ENCODE measurements at regions not wholly inside any gene's neighbourhood (a gene's known extent, or its start where the extent isn't known, plus 50 kb on each side); places are given as distances from the start of the nearest gene placed in this dataset.

DNA sequence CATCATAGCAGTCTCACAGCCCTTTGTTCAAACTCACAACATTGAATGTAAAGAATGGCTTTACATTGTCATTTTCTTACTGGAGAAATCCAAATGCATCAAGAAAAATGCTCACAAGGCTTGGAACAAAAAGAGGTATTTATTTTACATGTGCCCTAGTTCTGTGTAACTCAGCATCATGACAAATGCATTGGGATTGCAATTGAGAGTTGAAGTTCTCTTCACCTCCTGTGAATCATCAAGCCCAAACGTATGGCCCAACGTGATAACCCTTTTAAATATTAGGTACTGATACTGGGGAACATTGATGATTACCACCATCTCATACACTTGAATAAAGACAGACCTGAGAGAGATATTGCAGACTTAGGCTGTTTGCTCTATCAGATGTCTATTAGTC lies 61.6 kb downstream of the GASK1B start:
- ATAC-seq (no peak), DNase-seq (no peak)
- intact Hi-C loops (cut with DNase I), result loop anchor here in 1 of 10 donors (10.0 kb wide), 1 partner anchor 56 kb away; no protein-coding TSS in a partner anchor
- Histone ChIP-seq H3K4me1 (peaks cover 0 to 14% (median 0%) of the 10 kb centered on the region in 12 donors), H3K9me3 (no peaks in the 10 kb centered on the region), H3K27me3 (no peaks in the 10 kb centered on the region), H3K27ac (no peak overlapping the region), H3K36me3 (no peaks in the 10 kb centered on the region), H3K4me3 (no peak overlapping the region)
- WGBS, 4 donors, result 86 to 95% (median 91%) methylated on average over 2 of the region's 2 CpGs
- TF ChIP-seq, protein P1, sequence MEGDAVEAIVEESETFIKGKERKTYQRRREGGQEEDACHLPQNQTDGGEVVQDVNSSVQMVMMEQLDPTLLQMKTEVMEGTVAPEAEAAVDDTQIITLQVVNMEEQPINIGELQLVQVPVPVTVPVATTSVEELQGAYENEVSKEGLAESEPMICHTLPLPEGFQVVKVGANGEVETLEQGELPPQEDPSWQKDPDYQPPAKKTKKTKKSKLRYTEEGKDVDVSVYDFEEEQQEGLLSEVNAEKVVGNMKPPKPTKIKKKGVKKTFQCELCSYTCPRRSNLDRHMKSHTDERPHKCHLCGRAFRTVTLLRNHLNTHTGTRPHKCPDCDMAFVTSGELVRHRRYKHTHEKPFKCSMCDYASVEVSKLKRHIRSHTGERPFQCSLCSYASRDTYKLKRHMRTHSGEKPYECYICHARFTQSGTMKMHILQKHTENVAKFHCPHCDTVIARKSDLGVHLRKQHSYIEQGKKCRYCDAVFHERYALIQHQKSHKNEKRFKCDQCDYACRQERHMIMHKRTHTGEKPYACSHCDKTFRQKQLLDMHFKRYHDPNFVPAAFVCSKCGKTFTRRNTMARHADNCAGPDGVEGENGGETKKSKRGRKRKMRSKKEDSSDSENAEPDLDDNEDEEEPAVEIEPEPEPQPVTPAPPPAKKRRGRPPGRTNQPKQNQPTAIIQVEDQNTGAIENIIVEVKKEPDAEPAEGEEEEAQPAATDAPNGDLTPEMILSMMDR (IDR thresholded peaks at IDR 0.05), result no peak
- TF ChIP-seq POLR2A (IDR thresholded peaks at IDR 0.05), result no peak

DNA sequence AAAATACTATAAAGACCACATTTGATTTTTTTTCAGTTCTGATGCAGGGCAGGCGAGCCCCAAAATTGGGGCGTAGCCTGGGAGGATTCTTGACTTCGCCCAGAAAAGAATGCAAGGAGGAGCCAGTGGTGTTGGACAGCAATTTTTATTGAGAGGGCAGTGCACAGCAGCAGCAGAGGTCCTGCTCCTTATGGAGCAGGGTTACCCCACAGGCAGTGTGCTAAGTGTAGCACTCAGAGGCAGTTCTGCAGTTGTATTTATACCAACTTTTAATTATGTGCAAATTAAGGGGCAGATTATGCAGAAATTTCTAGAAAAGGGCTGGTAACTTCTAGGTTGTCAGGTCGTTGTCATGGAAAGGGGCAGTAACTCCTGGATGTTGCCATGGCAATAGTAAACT lies 69.9 kb downstream of the GASK1B start:
- Histone ChIP-seq H3K36me3 (no peaks in the 10 kb centered on the region), H3K27me3 (no peaks in the 10 kb centered on the region), H3K9me3 (no peaks in the 10 kb centered on the region), H3K27ac (no peak overlapping the region), H3K4me1 (peaks cover 0 to 3% (median 0%) of the 10 kb centered on the region in 12 donors), H3K4me3 (no peak overlapping the region)
- no peak for ATAC-seq
- intact Hi-C loops (cut with DNase I), result no loop called here
- no peak for TF ChIP-seq POLR2A (IDR thresholded peaks at IDR 0.05)
- TF ChIP-seq, protein P1 (IDR thresholded peaks at IDR 0.05), result no peak
- DNase-seq, result no peak
- WGBS, 4 donors, result 83 to 86% (median 84%) methylated on average over 4 of the region's 4 CpGs

DNA sequence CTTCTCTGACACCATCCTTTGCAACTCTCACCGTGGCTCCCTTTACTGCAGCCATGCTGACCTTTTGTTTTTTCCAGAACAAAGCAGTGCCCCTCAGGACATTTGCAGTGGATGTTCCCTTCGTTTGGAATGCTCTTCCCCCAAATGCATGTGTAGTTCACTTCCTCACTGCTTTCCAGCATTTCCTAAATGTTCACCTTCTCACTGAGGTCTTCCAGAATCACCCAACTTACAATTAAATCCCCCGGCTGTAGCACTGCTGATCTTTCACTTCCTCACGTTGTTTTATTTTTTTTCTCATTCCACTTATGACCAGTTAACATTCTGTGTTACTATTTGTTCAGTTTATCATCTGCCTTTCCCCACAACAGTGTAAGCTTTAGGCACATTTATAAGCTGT lies 73.1 kb downstream of the GASK1B start:
- ATAC-seq, result no peak
- DNase-seq, result no peak
- WGBS, 4 donors, result 44 to 58% (median 49%) methylated on average over 4 of the region's 4 CpGs
- H3K36me3 ChIP-seq, result no peaks in the 10 kb centered on the region
- H3K27ac ChIP-seq, result no peak overlapping the region
- no peaks in the 10 kb centered on the region for H3K9me3 ChIP-seq
- H3K4me3 ChIP-seq, result no peak overlapping the region
- H3K27me3 ChIP-seq, result no peaks in the 10 kb centered on the region
- H3K4me1 ChIP-seq, result peaks cover 0 to 11% (median 0%) of the 10 kb centered on the region in 12 donors
- intact Hi-C loops (cut with DNase I), result no loop called here
- TF ChIP-seq, protein P1 (IDR thresholded peaks at IDR 0.05), result no peak
- no peak for TF ChIP-seq POLR2A (IDR thresholded peaks at IDR 0.05)

DNA sequence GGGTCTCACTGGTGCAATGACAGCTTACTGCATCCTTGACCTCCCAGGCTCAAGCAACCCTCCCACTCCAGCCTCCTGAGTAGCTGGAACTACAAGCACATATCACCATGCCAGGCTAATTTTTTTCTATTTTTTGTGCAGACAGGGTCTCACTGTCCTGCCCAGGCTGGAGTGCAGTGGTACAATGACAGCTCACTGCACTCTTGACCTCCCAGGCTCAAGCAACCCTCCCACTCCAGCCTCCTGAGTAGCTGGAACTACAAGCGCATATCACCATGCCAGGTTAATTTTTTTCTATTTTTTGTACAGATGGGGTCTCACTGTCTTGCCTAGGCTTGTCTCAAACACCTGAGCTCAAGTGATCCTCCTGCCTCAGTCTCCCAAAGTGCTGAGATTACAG lies 74.0 kb downstream of the GASK1B start:
- no peaks in the 10 kb centered on the region for H3K9me3 ChIP-seq
- H3K36me3 ChIP-seq, result no peaks in the 10 kb centered on the region
- DNase-seq, result no peak
- WGBS, 4 donors, result 94 to 100% (median 98%) methylated on average over 1 of the region's 1 CpG
- H3K4me3 ChIP-seq, result no peak overlapping the region
- H3K27me3 ChIP-seq, result no peaks in the 10 kb centered on the region
- TF ChIP-seq, protein P1 (IDR thresholded peaks at IDR 0.05), result no peak
- no peak for TF ChIP-seq POLR2A (IDR thresholded peaks at IDR 0.05)
- no peak overlapping the region for H3K27ac ChIP-seq
- peaks cover 0 to 17% (median 0%) of the 10 kb centered on the region in 12 donors for H3K4me1 ChIP-seq
- ATAC-seq, result no peak
- intact Hi-C loops (cut with DNase I), result no loop called here
